HEK293 (cell line): ENCODE measurements at regions not wholly inside any gene's neighbourhood (a gene's known extent, or its start where the extent isn't known, plus 50 kb on each side); places are given as distances from the start of the nearest gene placed in this dataset.

Experiments used
- CTCF ChIA-PET: fragments of 350-600 bp; formaldehyde crosslinking; extraction: SDS; loops from one replicate; lab custom pipeline; 2021; ENCODE audit warnings: antibody characterized with exemption; lab: Yijun Ruan, JAX
- POLR2A ChIA-PET: fragments of 300-600 bp; formaldehyde crosslinking; extraction: SDS; loops from one replicate; lab custom pipeline; 2020; ENCODE audit warnings: antibody characterized with exemption, inconsistent platforms; lab: Yijun Ruan, JAX
- H3K27ac ChIP-seq: fragments of 200-500 bp; sonication (Bioruptor generic); 2 replicates; pipeline ENCODE4 v1.5.1; 2014; ENCODE audit warnings: low read depth, low read length, control low read depth, inconsistent platforms; ENCODE audit errors: extremely low read depth
- H3K36me3 ChIP-seq, 2 experiments: fragments of 200-500 bp in 1 of 2; sonication (Bioruptor generic) in 1 of 2; 1 replicate in 1 of 2; 2 replicates in 1 of 2; pipeline ENCODE4 v1.5.1; 2014 to 2017; ENCODE audit warnings: inconsistent platforms in 2 of 2, low read length in 2 of 2; ENCODE audit not compliant: control insufficient read depth in 2 of 2, insufficient read depth in 1 of 2
- H3K4me1 ChIP-seq: fragments of 200-500 bp; sonication (Bioruptor generic); 2 replicates; pipeline ENCODE4 v1.5.1; 2014; ENCODE audit warnings: mild to moderate bottlenecking, low read length, inconsistent platforms; ENCODE audit not compliant: control insufficient read depth, insufficient read depth
- H3K4me3 ChIP-seq: 2 replicates; pipeline ENCODE4 v1.5.1; 2011; ENCODE audit warnings: low read depth, mild to moderate bottlenecking, control low read depth, low read length, moderate library complexity
- H3K9me3 ChIP-seq: fragments of 200-500 bp; sonication (Bioruptor generic); 2 replicates; pipeline ENCODE4 v1.5.1; 2014; ENCODE audit warnings: low read depth, low read length, inconsistent platforms; ENCODE audit not compliant: control insufficient read depth, insufficient read depth
- CTCF ChIP-seq: fragments of 450-650 bp; formaldehyde crosslinking; IDR thresholded peaks from 2 replicates; pipeline ENCODE4 v1.5.1; 2016; ENCODE audit warnings: missing biosample characterization, missing genetic modification characterization
- GLI2 ChIP-seq: fragments of 450-650 bp; formaldehyde crosslinking; IDR thresholded peaks from 2 replicates; pipeline ENCODE4; 2017; ENCODE audit warnings: missing biosample characterization, missing genetic modification characterization, low read depth, borderline replicate concordance
- IKZF3 ChIP-seq: fragments of 450-650 bp; IDR thresholded peaks from 2 replicates; pipeline ENCODE4 v1.5.0; 2018; ENCODE audit warnings: missing biosample characterization, mild to moderate bottlenecking, missing genetic modification characterization, moderate library complexity
- KLF16 ChIP-seq: fragments of 450-650 bp; formaldehyde crosslinking; IDR thresholded peaks from 2 replicates; pipeline ENCODE4 v1.5.1; 2017; ENCODE audit warnings: missing biosample characterization, missing genetic modification characterization
- KLF17 ChIP-seq: fragments of 450-650 bp; formaldehyde crosslinking; IDR thresholded peaks from 2 replicates; pipeline ENCODE4 v1.5.1; 2016; ENCODE audit warnings: missing biosample characterization, missing genetic modification characterization
- MYNN ChIP-seq: fragments of 450-650 bp; formaldehyde crosslinking; IDR thresholded peaks from 2 replicates; pipeline ENCODE4 v1.5.1; 2016; ENCODE audit warnings: missing biosample characterization, missing genetic modification characterization, borderline replicate concordance
- OSR2 ChIP-seq: fragments of 450-650 bp; formaldehyde crosslinking; IDR thresholded peaks from 2 replicates; pipeline ENCODE4 v1.5.1; 2016; ENCODE audit warnings: missing biosample characterization, missing genetic modification characterization
- PBX3 ChIP-seq: sonication (generic); formaldehyde crosslinking; IDR thresholded peaks from 2 replicates; pipeline ENCODE4 v1.8.1; 2022; ENCODE audit warnings: mild to moderate bottlenecking, moderate library complexity, missing genetic modification reagents
- PRDM10 ChIP-seq: fragments of 450-650 bp; formaldehyde crosslinking; IDR thresholded peaks from 2 replicates; pipeline ENCODE4 v1.5.1; 2016; ENCODE audit warnings: missing biosample characterization, missing genetic modification characterization
- SP7 ChIP-seq: fragments of 450-650 bp; formaldehyde crosslinking; IDR thresholded peaks from 2 replicates; pipeline ENCODE4 v1.5.1; 2016; ENCODE audit warnings: missing biosample characterization, missing genetic modification characterization
- ZIC2 ChIP-seq: fragments of 450-650 bp; formaldehyde crosslinking; IDR thresholded peaks from 2 replicates; pipeline ENCODE4 v1.5.1; 2016; ENCODE audit warnings: missing biosample characterization, missing genetic modification characterization
- ZNF133 ChIP-seq: fragments of 450-650 bp; formaldehyde crosslinking; IDR thresholded peaks from 2 replicates; pipeline ENCODE4 v1.5.1; 2016; ENCODE audit warnings: missing biosample characterization, missing genetic modification characterization
- ZNF2 ChIP-seq: fragments of 450-650 bp; formaldehyde crosslinking; IDR thresholded peaks from 2 replicates; pipeline ENCODE4 v1.5.1; 2016; ENCODE audit warnings: missing biosample characterization, missing genetic modification characterization
- ZNF211 ChIP-seq: fragments of 450-650 bp; formaldehyde crosslinking; IDR thresholded peaks from 2 replicates; pipeline ENCODE4 v1.5.1; 2016; ENCODE audit warnings: low read depth, missing biosample characterization, missing genetic modification characterization
- ZNF23 ChIP-seq: fragments of 450-650 bp; formaldehyde crosslinking; IDR thresholded peaks from 2 replicates; pipeline ENCODE4 v1.5.1; 2016; ENCODE audit warnings: missing biosample characterization, missing genetic modification characterization, borderline replicate concordance
- ZNF274 ChIP-seq, 2 experiments: fragments of 200-500 bp in 1 of 2; fragments of 450-650 bp in 1 of 2; sonication (Bioruptor generic) in 1 of 2; formaldehyde crosslinking in 1 of 2; IDR thresholded peaks; 2 replicates each; pipeline versions ENCODE4 v1.5.1 to v1.6.1; 2014 to 2016; ENCODE audit warnings: borderline replicate concordance in 1 of 2, inconsistent platforms in 1 of 2, low read length in 1 of 2, missing biosample characterization in 1 of 2, missing genetic modification characterization in 1 of 2
- ZNF302 ChIP-seq: fragments of 450-650 bp; formaldehyde crosslinking; IDR thresholded peaks from 2 replicates; pipeline ENCODE4 v1.5.1; 2016; ENCODE audit warnings: missing biosample characterization, missing genetic modification characterization, low read depth
- ZNF354C ChIP-seq: fragments of 450-650 bp; formaldehyde crosslinking; IDR thresholded peaks from 2 replicates; pipeline ENCODE4 v1.5.1; 2016; ENCODE audit warnings: missing biosample characterization, missing genetic modification characterization, low read depth, borderline replicate concordance
- ZNF366 ChIP-seq: fragments of 450-650 bp; formaldehyde crosslinking; conservative IDR thresholded peaks from 2 replicates; pipeline ENCODE4 v1.5.1; 2016; ENCODE audit warnings: missing biosample characterization, missing genetic modification characterization
- ZNF514 ChIP-seq: fragments of 450-650 bp; formaldehyde crosslinking; IDR thresholded peaks from 2 replicates; pipeline ENCODE4 v1.5.1; 2016; ENCODE audit warnings: missing biosample characterization, missing genetic modification characterization
- ZNF529 ChIP-seq: fragments of 450-650 bp; formaldehyde crosslinking; IDR thresholded peaks from 2 replicates; pipeline ENCODE4 v1.5.1; 2017; ENCODE audit warnings: missing genetic modification characterization, missing biosample characterization; ENCODE audit not compliant: insufficient replicate concordance
- ZNF677 ChIP-seq: fragments of 450-650 bp; IDR thresholded peaks from 2 replicates; pipeline ENCODE4 v1.5.0; 2018; ENCODE audit warnings: missing biosample characterization, mild to moderate bottlenecking, missing genetic modification characterization, moderate library complexity
- ZNF843 ChIP-seq: fragments of 450-650 bp; formaldehyde crosslinking; IDR thresholded peaks from 2 replicates; pipeline ENCODE4 v1.5.1; 2016; ENCODE audit warnings: missing biosample characterization, missing genetic modification characterization
- TF ChIP-seq, protein P1 (sequence below): fragments of 450-650 bp; formaldehyde crosslinking; IDR thresholded peaks from 2 replicates; pipeline ENCODE4 v1.5.1; 2017; ENCODE audit warnings: missing biosample characterization, mild to moderate bottlenecking, missing genetic modification characterization, moderate library complexity
- TF ChIP-seq, protein P2 (sequence below): fragments of 450-650 bp; formaldehyde crosslinking; IDR thresholded peaks from 2 replicates; pipeline ENCODE4 v1.5.1; 2017; ENCODE audit warnings: missing biosample characterization, missing genetic modification characterization

- TF ChIP-seq PBX3 (CRISPR knock-in tag) (no peak), KLF17 (tag by site-specific recombination) (no peak), ZIC2 (tag by site-specific recombination) (no peak), ZNF366 (no peak), ZNF354C (tag by site-specific recombination) (no peak), KLF16 (tag by site-specific recombination) (no peak), ZNF843 (tag by site-specific recombination) (no peak)
Observed at GRCh38 chr4:126558596-126558995, 1074.2 kb upstream of the INTU start (continued).

- H3K9me3 ChIP-seq: no peaks in the 10 kb centered on the region
- no peak overlapping the region for H3K4me3 ChIP-seq
- POLR2A ChIA-PET: no interaction called here
- no peaks in the 10 kb centered on the region for H3K36me3 ChIP-seq
- H3K4me1 ChIP-seq: no peaks in the 10 kb centered on the region
- no peak overlapping the region for H3K27ac ChIP-seq
- no peak for TF ChIP-seq ZNF529
- no peak for TF ChIP-seq ZNF677
- TF ChIP-seq GLI2: no peak
- no peak for TF ChIP-seq ZNF302
- TF ChIP-seq ZNF23 (tag by site-specific recombination): no peak
- TF ChIP-seq ZNF211: no peak
- TF ChIP-seq ZNF2 (tag by site-specific recombination): no peak
- TF ChIP-seq OSR2 (tag by site-specific recombination): no peak
- TF ChIP-seq SP7: no peak
- TF ChIP-seq, protein P1, sequence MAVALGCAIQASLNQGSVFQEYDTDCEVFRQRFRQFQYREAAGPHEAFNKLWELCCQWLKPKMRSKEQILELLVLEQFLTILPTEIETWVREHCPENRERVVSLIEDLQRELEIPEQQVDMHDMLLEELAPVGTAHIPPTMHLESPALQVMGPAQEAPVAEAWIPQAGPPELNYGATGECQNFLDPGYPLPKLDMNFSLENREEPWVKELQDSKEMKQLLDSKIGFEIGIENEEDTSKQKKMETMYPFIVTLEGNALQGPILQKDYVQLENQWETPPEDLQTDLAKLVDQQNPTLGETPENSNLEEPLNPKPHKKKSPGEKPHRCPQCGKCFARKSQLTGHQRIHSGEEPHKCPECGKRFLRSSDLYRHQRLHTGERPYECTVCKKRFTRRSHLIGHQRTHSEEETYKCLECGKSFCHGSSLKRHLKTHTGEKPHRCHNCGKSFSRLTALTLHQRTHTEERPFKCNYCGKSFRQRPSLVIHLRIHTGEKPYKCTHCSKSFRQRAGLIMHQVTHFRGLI (tag by site-specific recombination): no peak
- no peak for TF ChIP-seq ZNF274 (IDR thresholded peaks at IDR 0.05; ENCODE audit: low read length)
- TF ChIP-seq ZNF274 (tag by site-specific recombination; IDR thresholded peaks at IDR 0.05; ENCODE audit: borderline replicate concordance): no peak
- no peak for TF ChIP-seq ZNF133 (tag by site-specific recombination)
- no peak for TF ChIP-seq CTCF (tag by site-specific recombination)
- CTCF ChIA-PET: no interaction called here
Observed at GRCh38 chr4:126559961-126560360, 1072.8 kb upstream of the INTU start.

DNA sequence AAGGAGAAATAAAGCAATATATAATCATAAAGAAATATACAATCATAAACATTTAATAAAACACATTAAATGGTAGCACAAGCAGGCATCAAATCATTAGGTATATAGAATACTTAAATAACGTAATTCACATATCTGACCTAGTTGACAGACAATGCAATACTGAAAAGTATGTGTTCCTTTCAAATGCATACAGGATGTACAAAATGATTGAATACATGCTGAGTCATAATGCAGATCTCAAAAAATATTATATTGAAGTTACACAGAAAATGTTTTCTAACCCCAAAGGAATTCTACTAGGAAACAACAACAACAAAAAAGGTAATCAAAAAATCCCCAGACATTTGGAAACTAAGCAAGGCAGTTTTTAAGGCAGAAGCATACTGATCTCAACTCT lies 1072.0 kb upstream of the INTU start:
- Histone ChIP-seq H3K36me3 (no peaks in the 10 kb centered on the region), H3K4me3 (no peak overlapping the region), H3K27ac (no peak overlapping the region), H3K4me1 (no peaks in the 10 kb centered on the region), H3K9me3 (no peaks in the 10 kb centered on the region)
- CTCF ChIA-PET: no interaction called here
- POLR2A ChIA-PET: no interaction called here
- TF ChIP-seq PRDM10 (no peak), ZNF274 (IDR thresholded peaks at IDR 0.05; ENCODE audit: low read length) (no peak), ZNF274 (tag by site-specific recombination; IDR thresholded peaks at IDR 0.05; ENCODE audit: borderline replicate concordance) (no peak), MYNN (no peak), IKZF3 (tag by site-specific recombination) (no peak), ZNF514 (tag by site-specific recombination) (no peak)
- TF ChIP-seq, protein P2, sequence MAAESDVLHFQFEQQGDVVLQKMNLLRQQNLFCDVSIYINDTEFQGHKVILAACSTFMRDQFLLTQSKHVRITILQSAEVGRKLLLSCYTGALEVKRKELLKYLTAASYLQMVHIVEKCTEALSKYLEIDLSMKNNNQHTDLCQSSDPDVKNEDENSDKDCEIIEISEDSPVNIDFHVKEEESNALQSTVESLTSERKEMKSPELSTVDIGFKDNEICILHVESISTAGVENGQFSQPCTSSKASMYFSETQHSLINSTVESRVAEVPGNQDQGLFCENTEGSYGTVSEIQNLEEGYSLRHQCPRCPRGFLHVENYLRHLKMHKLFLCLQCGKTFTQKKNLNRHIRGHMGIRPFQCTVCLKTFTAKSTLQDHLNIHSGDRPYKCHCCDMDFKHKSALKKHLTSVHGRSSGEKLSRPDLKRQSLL (tag by site-specific recombination): no peak
